ENCODE measurements at regions not wholly inside any gene's neighbourhood (a gene's known extent, or its start where the extent isn't known, plus 50 kb on each side); places are given as distances from the start of the nearest gene placed in this dataset.
"Not testable (repeated sequence)": the region's sequence is repeated elsewhere in the genome, so short reads cannot be mapped to it uniquely, and the experiment has no call there.

DNA sequence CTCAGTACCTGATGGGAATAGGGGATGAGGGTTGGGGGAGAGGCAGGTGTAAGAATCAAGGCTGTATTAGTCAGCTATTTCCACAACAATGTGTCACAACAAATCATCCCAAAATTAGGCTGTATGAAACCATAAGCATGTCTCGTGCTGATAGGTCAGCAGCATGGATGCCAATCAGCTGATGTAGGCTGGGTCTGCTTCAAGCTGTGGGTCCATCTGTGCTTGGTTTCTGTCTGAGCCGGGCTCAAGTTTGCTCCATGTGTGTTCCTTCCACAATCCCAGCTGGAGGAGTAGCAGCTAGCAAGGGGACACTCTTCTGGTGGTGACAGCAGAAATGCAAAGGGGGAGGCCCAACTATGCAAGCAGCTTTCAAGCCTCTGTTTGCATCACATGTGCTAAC is 97.9 kb upstream of the ZNF746 start:
- Mint-ChIP-seq H3K36me3 (ENCODE audit: low read depth) (peaks cover 94% of the 10 kb centered on the region), H3K27me3 (peaks cover 3% of the 10 kb centered on the region), H3K4me1 (ENCODE audit: low read depth) (peaks cover 14% of the 10 kb centered on the region), H3K27ac (no peak overlapping the region), H3K9me3 (no peaks in the 10 kb centered on the region), H3K4me3 (no peak overlapping the region)
- intact Hi-C loops (cut with micrococcal nuclease), result no loop called here

GRCh38 chr7:149595078-149595477 is 97.5 kb upstream of the ZNF746 start:
- peaks cover 10% of the 10 kb centered on the region for H3K4me1 Mint-ChIP-seq (ENCODE audit: low read depth)
- H3K4me3 Mint-ChIP-seq, result no peak overlapping the region
- no peaks in the 10 kb centered on the region for H3K9me3 Mint-ChIP-seq
- peaks cover 3% of the 10 kb centered on the region for H3K27me3 Mint-ChIP-seq
- no peak overlapping the region for H3K27ac Mint-ChIP-seq
- intact Hi-C loops (cut with micrococcal nuclease), result no loop called here
- H3K36me3 Mint-ChIP-seq (ENCODE audit: low read depth), result peaks cover 95% of the 10 kb centered on the region

- intact Hi-C loops (cut with micrococcal nuclease), result no loop called here
- Mint-ChIP-seq H3K27me3 (no peaks in the 10 kb centered on the region), H3K4me3 (no peak overlapping the region), H3K27ac (no peak overlapping the region), H3K9me3 (peaks cover 8% of the 10 kb centered on the region), H3K4me1 (ENCODE audit: low read depth) (no peaks in the 10 kb centered on the region), H3K36me3 (ENCODE audit: low read depth) (peaks cover 95% of the 10 kb centered on the region)
Measured at GRCh38 chr7:149588930-149589329, 91.3 kb upstream of the ZNF746 start.

GRCh38 chr7:149586646-149587645 is 89.3 kb upstream of the ZNF746 start:
- H3K4me3 Mint-ChIP-seq, result no peak overlapping the region
- peaks cover 19% of the 10 kb centered on the region for H3K9me3 Mint-ChIP-seq
- H3K27ac Mint-ChIP-seq, result no peak overlapping the region
- peaks cover 100% of the 10 kb centered on the region for H3K36me3 Mint-ChIP-seq (ENCODE audit: low read depth)
- no peaks in the 10 kb centered on the region for H3K27me3 Mint-ChIP-seq
- intact Hi-C loops (cut with micrococcal nuclease), result no loop called here
- no peaks in the 10 kb centered on the region for H3K4me1 Mint-ChIP-seq (ENCODE audit: low read depth)

GRCh38 chr7:149584530-149584929 is 86.9 kb upstream of the ZNF746 start:
- no peak overlapping the region for H3K27ac Mint-ChIP-seq
- no peaks in the 10 kb centered on the region for H3K27me3 Mint-ChIP-seq
- H3K36me3 Mint-ChIP-seq (ENCODE audit: low read depth), result peaks cover 100% of the 10 kb centered on the region
- intact Hi-C loops (cut with micrococcal nuclease), result no loop called here
- H3K4me1 Mint-ChIP-seq (ENCODE audit: low read depth), result no peaks in the 10 kb centered on the region
- no peak overlapping the region for H3K4me3 Mint-ChIP-seq
- peaks cover 37% of the 10 kb centered on the region for H3K9me3 Mint-ChIP-seq

DNA sequence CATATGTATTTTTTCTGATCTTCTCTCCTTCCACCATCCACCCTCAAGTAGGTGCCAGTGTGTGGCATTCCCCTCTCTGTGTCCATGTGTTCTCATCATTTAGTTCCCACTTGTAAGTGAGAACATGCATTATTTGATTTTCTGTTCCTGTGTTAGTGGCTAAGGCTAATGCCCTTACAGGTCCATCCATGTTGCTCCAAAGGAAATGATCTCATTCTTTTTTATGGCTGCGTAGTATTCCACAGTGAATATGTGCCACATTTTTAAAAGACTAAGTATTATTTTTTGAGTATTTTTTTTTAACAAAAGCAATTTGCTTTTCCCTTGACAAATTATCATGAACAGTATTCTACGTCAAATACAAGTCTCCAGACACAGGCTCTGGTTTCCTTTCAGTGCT is 86.4 kb upstream of the ZNF746 start:
- no peaks in the 10 kb centered on the region for H3K27me3 Mint-ChIP-seq
- H3K36me3 Mint-ChIP-seq (ENCODE audit: low read depth), result peaks cover 100% of the 10 kb centered on the region
- peaks cover 42% of the 10 kb centered on the region for H3K9me3 Mint-ChIP-seq
- no peaks in the 10 kb centered on the region for H3K4me1 Mint-ChIP-seq (ENCODE audit: low read depth)
- no peak overlapping the region for H3K27ac Mint-ChIP-seq
- no peak overlapping the region for H3K4me3 Mint-ChIP-seq
- intact Hi-C loops (cut with micrococcal nuclease), result no loop called here

DNA sequence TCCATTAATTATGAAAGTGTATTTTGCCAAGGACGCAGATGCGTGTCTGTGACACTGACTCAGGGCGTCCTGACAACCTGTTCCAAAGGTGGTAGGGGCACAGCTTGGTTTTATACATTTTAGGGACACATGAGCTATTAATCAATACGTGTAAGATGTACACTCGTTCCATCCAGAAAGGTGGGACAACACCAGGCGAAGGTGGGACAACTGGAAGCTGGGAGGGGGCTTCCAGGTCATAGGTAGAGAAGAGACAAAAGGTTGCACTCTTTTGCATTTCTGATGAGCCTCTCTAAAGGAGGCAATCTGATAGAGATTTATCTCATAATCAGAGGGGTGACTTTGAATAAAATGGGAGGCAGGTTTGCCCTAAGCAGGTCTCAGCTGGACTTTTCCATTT is 82.7 kb upstream of the ZNF746 start:
- Mint-ChIP-seq H3K4me1 (ENCODE audit: low read depth) (no peaks in the 10 kb centered on the region), H3K36me3 (ENCODE audit: low read depth) (peaks cover 73% of the 10 kb centered on the region), H3K27me3 (no peaks in the 10 kb centered on the region), H3K27ac (no peak overlapping the region), H3K9me3 (peaks cover 79% of the 10 kb centered on the region), H3K4me3 (no peak overlapping the region)
- intact Hi-C loops (cut with micrococcal nuclease), result no loop called here

- not testable (repeated sequence) for H3K27me3 Mint-ChIP-seq
Measured at GRCh38 chr7:149579365-149579764, 81.8 kb upstream of the ZNF746 start.

GRCh38 chr7:149574428-149574827 is 76.8 kb upstream of the ZNF746 start:
- H3K27ac Mint-ChIP-seq; H3K27me3 Mint-ChIP-seq; H3K4me3 Mint-ChIP-seq; H3K4me1 Mint-ChIP-seq (ENCODE audit: low read depth); intact Hi-C loops (cut with micrococcal nuclease): not testable (repeated sequence)
- H3K36me3 Mint-ChIP-seq (ENCODE audit: low read depth), result peaks cover 43% of the 10 kb centered on the region
- peaks cover 93% of the 10 kb centered on the region for H3K9me3 Mint-ChIP-seq

More at GRCh38 chr7:149579365-149579764, 81.8 kb upstream of the ZNF746 start:
- H3K4me1 Mint-ChIP-seq (ENCODE audit: low read depth); H3K4me3 Mint-ChIP-seq; intact Hi-C loops (cut with micrococcal nuclease); H3K27ac Mint-ChIP-seq: not testable (repeated sequence)
- peaks cover 85% of the 10 kb centered on the region for H3K9me3 Mint-ChIP-seq
- H3K36me3 Mint-ChIP-seq (ENCODE audit: low read depth), result peaks cover 63% of the 10 kb centered on the region

DNA sequence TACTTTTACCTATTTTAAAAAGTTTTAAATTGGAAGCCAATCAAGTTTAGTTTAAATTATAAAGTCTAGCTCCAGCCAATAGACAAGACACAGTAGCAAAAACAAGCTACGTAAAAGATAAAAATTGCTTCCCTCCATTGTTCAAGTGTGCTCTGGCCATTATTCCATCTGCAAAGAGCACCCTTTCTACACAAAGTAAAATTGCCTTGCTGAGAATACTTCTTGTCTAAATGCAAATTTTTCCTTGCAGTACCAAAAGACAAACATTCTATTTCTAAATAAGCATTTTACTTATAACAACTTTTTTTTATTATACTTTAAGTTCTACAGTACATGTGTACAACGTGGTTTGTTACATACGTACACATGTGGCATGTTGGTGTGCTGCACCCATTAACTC is 75.9 kb upstream of the ZNF746 start:
- Mint-ChIP-seq H3K36me3 (ENCODE audit: low read depth) (peaks cover 39% of the 10 kb centered on the region), H3K4me1 (ENCODE audit: low read depth) (no peaks in the 10 kb centered on the region), H3K9me3 (peaks cover 89% of the 10 kb centered on the region), H3K27me3 (no peaks in the 10 kb centered on the region), H3K4me3 (no peak overlapping the region), H3K27ac (no peak overlapping the region)
- intact Hi-C loops (cut with micrococcal nuclease), result no loop called here

- intact Hi-C loops (cut with micrococcal nuclease); H3K27me3 Mint-ChIP-seq; H3K27ac Mint-ChIP-seq; H3K4me3 Mint-ChIP-seq; H3K4me1 Mint-ChIP-seq (ENCODE audit: low read depth): not testable (repeated sequence)
- Mint-ChIP-seq H3K9me3 (peaks cover 83% of the 10 kb centered on the region), H3K36me3 (ENCODE audit: low read depth) (peaks cover 40% of the 10 kb centered on the region)
Measured at GRCh38 chr7:149572920-149573319, 75.3 kb upstream of the ZNF746 start.

- intact Hi-C loops (cut with micrococcal nuclease), result no loop called here
- no peaks in the 10 kb centered on the region for H3K4me1 Mint-ChIP-seq (ENCODE audit: low read depth)
- H3K27me3 Mint-ChIP-seq, result no peaks in the 10 kb centered on the region
- peaks cover 62% of the 10 kb centered on the region for H3K9me3 Mint-ChIP-seq
- no peak overlapping the region for H3K27ac Mint-ChIP-seq
- H3K36me3 Mint-ChIP-seq (ENCODE audit: low read depth), result peaks cover 61% of the 10 kb centered on the region
- no peak overlapping the region for H3K4me3 Mint-ChIP-seq
Measured at GRCh38 chr7:149570784-149571183, 73.2 kb upstream of the ZNF746 start.

- peaks cover 60% of the 10 kb centered on the region for H3K9me3 Mint-ChIP-seq
- no peaks in the 10 kb centered on the region for H3K4me1 Mint-ChIP-seq (ENCODE audit: low read depth)
- no peak overlapping the region for H3K4me3 Mint-ChIP-seq
- H3K27ac Mint-ChIP-seq, result no peak overlapping the region
- no peaks in the 10 kb centered on the region for H3K27me3 Mint-ChIP-seq
- H3K36me3 Mint-ChIP-seq (ENCODE audit: low read depth), result peaks cover 68% of the 10 kb centered on the region
- intact Hi-C loops (cut with micrococcal nuclease), result no loop called here
Measured at GRCh38 chr7:149569726-149570422, 72.3 kb upstream of the ZNF746 start.

GRCh38 chr7:149569025-149569725 is 71.6 kb upstream of the ZNF746 start:
- H3K27ac Mint-ChIP-seq, result no peak overlapping the region
- H3K4me3 Mint-ChIP-seq, result no peak overlapping the region
- no peaks in the 10 kb centered on the region for H3K4me1 Mint-ChIP-seq (ENCODE audit: low read depth)
- intact Hi-C loops (cut with micrococcal nuclease), result no loop called here
- peaks cover 71% of the 10 kb centered on the region for H3K36me3 Mint-ChIP-seq (ENCODE audit: low read depth)
- H3K9me3 Mint-ChIP-seq, result peaks cover 55% of the 10 kb centered on the region
- H3K27me3 Mint-ChIP-seq, result no peaks in the 10 kb centered on the region
